Stimulated activated CD4-positive, alpha-beta T cell treated with anti-CD3 and anti-CD28 coated beads, Interleukin-1b, Interleukin-23, amount 100 ng/mL, for 48 hours (primary cell): ENCODE measurements at regions not wholly inside any gene's neighbourhood (a gene's known extent, or its start where the extent isn't known, plus 50 kb on each side); places are given as distances from the start of the nearest gene placed in this dataset.

Experiments used
- DNase-seq: peaks from one replicate; pipeline ENCODE4 v3.0.0-alpha.2; 2020

- no peak for DNase-seq
Measured at GRCh38 chr3:115478359-115478758, 145.0 kb upstream of the GAP43 start.

- no peak for DNase-seq
Measured at GRCh38 chr3:115486880-115487279, 136.4 kb upstream of the GAP43 start.

DNA sequence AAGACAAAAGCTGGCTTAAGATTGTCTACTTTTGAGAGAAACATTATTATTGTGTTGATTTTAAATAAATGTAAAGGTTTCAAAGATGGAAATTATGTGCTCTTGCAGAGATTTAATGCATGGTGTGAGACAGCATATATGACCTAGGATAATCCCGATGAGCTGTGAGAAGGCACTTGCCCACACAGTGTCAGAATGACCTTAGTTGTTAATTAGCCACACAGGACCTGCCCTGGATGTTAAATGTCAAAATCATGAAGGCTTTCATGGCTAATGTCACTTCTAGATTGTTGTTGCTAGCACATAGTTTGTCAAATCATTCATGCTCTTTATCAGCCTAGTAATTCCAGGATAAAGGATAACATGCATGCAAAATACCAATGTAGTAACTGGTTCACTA, 135.3 kb upstream of the GAP43 start:
- no peak for DNase-seq

DNA sequence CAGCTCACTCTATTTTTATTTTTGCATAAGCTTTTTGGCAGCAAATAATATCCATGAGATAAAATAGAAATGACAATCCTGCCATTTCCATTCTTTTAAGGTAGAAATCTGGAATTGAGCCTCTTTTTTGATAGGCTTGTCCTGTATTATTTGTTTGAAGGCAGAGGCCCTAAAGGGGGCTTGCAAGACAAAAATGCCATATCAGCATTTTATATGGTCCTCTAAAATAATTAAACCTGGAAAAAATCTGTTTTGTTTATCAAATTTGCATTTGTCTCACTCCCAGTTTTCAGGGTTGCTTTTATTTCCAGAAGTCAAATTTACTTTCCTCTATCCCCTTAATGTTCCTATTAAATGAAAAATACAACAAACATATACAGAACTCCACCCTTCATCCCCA, 134.9 kb upstream of the GAP43 start:
- DNase-seq = no peak

- no peak for DNase-seq
Measured at GRCh38 chr3:115494826-115495225, 128.5 kb upstream of the GAP43 start.

DNA sequence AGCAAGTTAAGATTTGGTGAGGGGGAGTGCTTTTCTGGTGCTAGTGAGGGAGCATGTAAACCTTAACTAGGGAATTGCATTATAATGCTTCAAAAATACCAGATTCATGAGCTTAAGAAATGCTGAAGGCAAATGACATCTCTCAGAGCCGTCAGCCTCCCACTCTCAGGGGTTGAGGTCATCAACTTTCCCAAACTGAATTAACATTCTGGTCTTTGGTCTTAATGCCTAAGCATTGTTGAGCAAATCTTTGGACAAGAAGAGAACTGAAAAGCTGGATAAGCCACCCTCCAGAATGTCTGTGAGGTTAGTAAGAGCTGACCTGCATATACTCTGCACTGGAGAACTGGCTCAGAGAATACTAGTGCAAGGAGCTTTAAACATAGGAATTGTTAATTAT, 124.9 kb upstream of the GAP43 start:
- DNase-seq = no peak

- DNase-seq = no peak
Measured at GRCh38 chr3:115498898-115499297, 124.4 kb upstream of the GAP43 start.

DNA sequence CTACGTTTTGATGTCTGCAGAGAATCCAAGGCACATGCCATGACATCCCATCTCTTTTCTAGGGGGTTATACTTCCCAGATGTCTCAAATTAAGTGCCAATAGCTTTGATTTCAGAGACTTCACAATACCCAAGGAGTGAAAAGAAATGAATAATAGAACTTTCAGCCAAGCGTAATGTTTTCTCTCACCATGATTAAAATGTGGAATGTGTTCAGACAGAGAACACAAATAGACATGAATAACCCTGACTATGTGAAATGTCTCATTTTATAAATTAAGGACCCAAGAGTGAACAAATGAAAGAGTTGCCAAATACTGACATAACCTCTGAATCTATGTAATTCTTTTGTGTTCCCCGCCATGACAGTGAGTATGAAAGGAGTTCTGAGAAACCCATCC, 123.6 kb upstream of the GAP43 start:
- DNase-seq = no peak

DNA sequence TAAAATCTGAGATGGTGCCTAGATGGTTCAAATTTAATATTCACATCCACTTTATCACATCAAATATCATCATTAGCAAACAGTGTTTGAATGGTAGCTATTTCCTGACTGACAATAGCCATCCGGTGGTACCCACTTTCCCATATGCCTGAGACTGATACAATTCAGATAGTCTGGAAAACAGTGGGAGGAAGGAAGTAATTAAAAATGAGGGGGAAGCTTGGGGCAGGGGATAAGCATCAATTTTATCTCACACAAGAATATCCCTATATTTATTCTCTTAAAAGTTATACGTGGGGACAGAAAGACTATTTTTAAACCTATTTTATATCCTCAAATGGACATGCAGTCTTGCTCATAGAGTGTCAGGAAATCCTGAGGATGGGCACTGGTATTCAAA, 122.5 kb upstream of the GAP43 start:
- no peak for DNase-seq

- DNase-seq = no peak
Measured at GRCh38 chr3:115502128-115502527, 121.2 kb upstream of the GAP43 start.

DNA sequence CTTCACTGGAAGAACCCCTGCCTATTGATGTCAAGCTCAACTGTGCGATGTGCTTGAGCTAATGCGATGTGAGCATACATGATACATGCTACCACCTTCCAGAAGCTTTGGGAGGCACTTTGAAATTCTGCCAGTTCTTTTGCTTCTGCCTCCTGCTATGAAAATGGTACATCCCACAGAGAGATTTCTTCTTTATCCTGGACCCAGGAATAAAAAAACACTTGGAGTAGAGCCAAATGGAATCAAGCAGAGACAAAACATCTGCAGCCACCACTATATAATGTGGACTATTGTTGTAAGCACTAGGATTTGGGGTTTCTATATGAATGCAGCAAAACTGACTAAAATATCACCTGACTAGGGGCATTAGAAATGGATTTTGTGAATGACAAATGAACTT, 119.9 kb upstream of the GAP43 start:
- no peak for DNase-seq

DNA sequence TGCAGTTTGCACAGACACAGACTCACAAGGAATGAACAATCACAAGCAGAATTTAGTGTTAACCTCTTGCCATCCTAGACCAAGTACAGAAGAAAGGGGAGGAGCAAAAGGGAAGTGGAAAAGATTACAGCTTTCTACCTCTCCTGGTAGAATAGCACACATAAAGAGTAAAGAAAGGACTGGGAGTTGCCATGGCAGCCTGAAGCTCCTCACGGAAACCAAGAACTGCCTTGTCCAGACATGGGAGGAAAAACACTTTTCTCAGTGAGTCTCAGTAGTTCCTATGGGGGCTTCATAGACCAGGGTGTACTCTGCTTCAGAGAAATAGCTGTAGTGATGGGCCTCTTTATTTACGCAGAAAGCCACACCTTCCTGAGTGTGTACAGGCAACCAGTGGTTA, 114.7 kb upstream of the GAP43 start:
- no peak for DNase-seq

DNA sequence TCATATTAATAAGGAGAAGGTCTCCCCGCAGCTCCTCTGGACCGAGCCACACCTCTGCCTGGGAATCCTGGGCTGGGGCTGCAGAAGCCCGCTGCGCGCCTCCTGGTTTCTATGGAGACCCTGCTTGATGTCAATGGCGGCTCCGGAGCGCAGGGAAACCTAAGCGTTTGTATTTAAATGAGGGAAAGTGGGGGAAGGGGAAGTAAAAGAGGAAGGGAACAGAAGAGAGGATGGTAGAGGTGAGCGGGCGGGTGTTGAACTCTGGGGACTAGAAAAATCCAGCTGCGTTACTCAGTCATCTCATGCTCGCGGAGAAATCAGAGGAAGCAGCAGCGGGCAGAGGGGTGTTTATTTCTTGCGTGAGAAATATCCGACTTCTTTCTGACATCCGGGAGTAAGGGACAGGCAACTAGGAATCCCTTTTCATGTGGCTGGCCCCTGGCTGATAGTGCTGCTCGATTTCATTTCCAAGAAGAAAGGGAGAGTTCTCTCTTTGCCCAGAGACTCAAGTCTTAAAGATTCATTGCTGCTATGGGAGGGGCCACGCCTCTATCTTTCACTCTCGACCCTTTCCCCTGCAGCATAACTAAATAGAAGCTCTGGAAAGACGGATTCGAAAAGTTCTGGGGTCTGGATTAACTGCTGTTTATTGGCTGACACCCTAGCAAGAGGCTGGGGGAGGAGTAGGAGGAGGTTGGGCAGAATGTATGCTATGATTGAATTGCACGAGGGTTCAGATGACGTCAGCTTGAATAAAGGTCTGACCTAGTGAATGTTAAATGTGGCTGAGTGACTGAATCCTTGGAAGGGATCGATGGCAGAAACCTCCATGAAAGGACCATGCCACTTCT, 110.5 kb upstream of the GAP43 start:
- DNase-seq = no peak

DNA sequence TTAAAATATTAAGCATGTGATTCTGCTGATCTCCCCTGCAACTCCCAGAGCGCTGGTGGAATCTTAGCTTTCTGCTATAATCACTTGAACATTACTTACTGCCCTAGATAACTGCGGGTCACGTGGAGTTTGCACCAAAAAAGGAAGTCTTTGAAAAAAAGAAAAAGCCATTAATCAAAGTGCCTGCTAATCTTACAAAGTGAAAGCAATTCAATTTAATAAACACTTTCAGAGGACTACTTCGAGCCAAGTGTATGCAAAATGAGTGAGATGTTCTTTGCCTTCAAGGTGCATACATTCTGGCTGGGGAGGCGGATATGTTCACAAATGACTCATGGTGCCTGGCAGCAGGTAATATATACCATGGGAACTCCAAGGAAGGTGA, 109.9 kb upstream of the GAP43 start:
- no peak for DNase-seq

DNA sequence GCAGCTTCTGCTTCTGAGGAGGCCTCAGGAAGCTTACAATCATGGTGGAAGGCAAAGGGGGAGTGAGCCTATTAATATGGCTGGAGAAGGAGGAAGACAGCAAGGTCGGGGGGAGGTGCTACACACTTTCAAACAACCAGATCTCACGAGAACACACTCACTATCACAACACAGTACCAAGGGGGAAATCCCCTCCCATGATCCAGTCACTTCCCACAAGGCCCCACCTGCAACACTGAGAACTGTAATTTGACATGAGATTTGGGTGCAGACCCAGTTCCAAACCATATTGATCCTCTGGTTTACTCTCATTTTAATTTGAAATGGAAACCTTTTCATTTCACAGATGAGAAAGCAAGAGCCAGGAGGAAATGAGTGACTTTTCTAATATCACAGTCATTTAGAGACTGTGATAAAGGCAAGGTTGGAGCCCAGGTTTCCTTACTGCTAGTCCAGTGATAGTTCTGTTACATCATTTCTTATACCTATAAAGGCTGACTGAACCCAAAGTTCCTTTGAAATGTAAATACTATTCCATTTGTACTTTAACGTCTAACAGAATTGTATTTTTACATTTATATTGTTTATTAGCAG, 105.8 kb upstream of the GAP43 start:
- DNase-seq = peak; percentile 24

GRCh38 chr3:115518100-115518852, 105.0 kb upstream of the GAP43 start:
- no peak for DNase-seq

- DNase-seq = no peak
Measured at GRCh38 chr3:115520241-115520640, 103.1 kb upstream of the GAP43 start.

DNA sequence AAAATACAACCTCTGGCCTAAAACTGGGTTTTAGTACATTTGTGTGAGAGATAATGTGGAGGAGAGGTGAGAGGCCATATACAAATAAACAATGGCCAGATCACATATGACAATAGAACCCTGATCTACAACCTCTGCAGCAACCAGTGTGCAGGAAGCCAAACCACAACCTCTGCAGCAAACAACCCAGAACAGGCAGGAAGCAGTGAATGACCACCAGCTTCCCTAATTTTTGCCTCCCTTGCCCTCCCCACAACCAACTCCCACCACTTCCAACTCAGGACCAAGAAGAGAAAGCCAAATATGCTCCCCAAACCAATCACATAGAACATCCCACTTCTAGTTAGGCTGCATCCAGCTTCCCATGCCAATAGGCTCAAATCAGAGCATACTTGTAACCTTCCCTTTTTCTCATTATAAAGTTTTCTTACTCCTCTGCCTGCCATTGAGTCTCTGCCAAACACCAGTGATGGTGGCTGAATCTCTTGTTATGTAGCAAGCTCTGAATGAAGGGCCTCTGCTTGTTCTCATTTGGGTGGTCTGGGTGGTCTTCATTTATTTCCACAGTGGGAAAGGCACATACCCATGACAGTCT, 102.6 kb upstream of the GAP43 start:
- DNase-seq = no peak

DNA sequence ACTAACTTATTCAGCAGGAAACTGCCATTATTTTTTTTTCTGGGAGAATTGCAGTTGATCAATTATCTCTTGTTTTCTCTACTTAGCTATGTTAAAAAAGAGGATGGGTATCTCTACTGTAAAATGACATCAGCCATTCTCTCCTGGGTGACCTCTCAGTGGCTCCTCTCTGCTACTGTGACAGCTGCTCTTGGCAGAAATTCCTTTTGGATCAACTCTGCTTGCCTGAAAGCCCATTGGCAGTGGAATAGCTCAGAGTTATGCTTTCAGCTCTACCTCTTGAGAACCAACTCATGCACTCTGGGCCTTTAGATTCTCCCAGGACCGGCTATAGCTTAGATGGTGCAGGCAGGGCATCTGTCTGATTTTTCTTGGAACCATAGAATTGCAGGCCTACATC, 99.9 kb upstream of the GAP43 start:
- DNase-seq = no peak

DNA sequence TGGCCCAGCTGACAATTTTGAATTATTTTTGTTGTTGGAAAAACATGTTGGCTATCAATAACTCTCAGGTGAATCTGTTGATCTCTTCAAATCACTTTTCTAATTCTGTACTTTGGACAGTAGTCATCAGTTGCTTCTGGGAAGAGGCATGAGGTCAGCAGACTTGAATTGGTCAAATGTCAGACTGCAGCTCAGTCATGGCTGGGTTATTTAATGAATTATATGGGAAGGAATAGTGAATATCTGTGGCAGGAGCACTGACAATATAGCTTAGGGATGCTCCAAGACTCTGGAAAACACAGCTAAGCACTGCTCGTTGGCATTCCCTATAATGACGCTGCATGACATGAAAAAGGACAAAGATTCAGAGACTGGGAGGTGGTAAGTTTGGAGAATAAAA, 98.8 kb upstream of the GAP43 start:
- DNase-seq = no peak

DNA sequence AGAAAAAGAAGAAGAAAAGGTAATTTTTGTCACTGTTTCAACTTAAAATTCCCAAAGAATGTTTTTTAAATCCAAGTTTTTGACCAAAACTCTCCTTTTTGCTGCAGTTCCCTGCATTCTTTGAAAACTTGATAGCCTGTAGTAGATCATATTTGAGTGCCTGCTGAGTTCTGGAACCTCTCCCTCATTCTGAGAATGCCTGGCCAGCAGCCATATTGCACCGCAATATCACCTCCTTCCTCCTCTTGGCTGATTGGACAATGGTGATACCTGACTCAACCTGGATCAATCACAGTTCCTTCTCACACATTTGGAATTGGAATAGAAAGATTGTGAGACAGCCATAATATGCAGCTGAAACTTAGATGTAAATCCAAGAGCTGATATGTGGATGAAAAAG, 97.6 kb upstream of the GAP43 start:
- DNase-seq = no peak

- no peak for DNase-seq
Measured at GRCh38 chr3:115533218-115533617, 90.1 kb upstream of the GAP43 start.

DNA sequence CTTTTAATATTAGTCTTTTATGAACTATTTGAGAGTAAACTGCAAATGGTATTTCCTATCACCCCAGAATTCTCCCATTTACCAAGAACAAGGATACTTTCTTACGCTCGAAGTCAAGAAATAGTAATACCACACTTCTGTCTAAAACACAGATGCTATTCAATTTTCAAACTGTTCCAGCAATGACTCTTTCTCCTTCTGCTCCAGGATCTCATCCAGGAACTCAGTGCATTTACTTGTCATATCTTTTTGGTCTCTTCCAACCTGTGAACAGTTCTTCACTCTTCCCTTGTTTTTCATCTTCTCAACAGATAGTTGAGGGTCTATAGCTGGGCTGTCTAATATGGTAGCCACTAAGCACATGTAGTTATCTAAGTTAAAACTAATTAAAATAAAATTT, 87.1 kb upstream of the GAP43 start:
- no peak for DNase-seq

DNA sequence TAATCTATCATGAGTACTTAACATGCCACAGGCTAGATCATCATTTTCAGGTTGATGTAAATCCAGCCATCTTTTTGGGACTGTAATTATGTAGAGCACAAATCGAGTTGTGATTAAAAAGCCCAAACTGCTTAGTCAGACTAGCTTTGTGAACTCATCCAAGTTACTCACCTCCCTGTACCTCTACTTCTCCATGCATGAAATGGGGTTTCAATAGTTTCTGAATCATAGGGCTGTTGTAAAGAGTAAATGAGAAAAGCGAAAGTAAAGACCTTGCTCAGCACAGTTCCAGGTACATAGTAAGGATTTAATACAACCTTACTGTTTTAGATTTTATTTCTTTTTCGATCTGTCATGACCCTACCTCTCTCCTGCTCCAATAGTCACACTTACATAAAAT, 85.6 kb upstream of the GAP43 start:
- no peak for DNase-seq
